ENCODE measurements at regions not wholly inside any gene's neighbourhood (a gene's known extent, or its start where the extent isn't known, plus 50 kb on each side); places are given as distances from the start of the nearest gene placed in this dataset.

- peak overlapping the region; percentile 91 for H4K91ac ChIP-seq (ENCODE audit: insufficient read depth, low read depth, low read length)
- peak overlapping the region; percentile 74 for H2AFZ ChIP-seq (replicated peaks; ENCODE audit: low read length, poor library complexity)
- peak overlapping the region; percentile 89 for H2BK20ac ChIP-seq (ENCODE audit: low read depth, low read length)
- H4K8ac ChIP-seq (ENCODE audit: low read depth in 2 of 2, low read length in 2 of 2): peak overlapping the region; percentile 83 to 92
- peak overlapping the region; percentile 93 for H2BK120ac ChIP-seq (ENCODE audit: low read depth, low read length)
- peak overlapping the region; percentile 98 for H2BK15ac ChIP-seq (ENCODE audit: low read depth, low read length)
- H3K56ac ChIP-seq (ENCODE audit: extremely low read depth, insufficient read depth, low read length): peak overlapping the region; percentile 34; the same call in 1 of the 2 replicates
- peak overlapping the region; percentile 62; the same call in 1 of the 2 replicates for H3K4me2 ChIP-seq (ENCODE audit: low read depth, low read length)
- no CpG with 5 or more reads among the region's 8 CpGs for WGBS, 2 experiments (ENCODE audit: extremely low coverage in 2 of 2, insufficient read length in 1 of 2)
- in situ Hi-C loops (cut with MboI; ENCODE audit: low sequenced_read_pairs): no loop called here
- peaks cover 25% of the 10 kb centered on the region for H3K4me1 ChIP-seq (ENCODE audit: control insufficient read depth, insufficient read depth, low read length)
- H4K5ac ChIP-seq (ENCODE audit: low read depth, low read length): peak overlapping the region; percentile 95
- peak overlapping the region; percentile 96 for H3K18ac ChIP-seq (ENCODE audit: low read depth, low read length)
- H4K20me1 ChIP-seq (ENCODE audit: insufficient read depth, low read length): no peaks in the 10 kb centered on the region
- H3K23ac ChIP-seq (ENCODE audit: low read depth, low read length): peak overlapping the region; percentile 73; the same call in 1 of the 2 replicates
- dilution Hi-C loops (cut with HindIII; ENCODE audit: low sequenced_read_pairs, unreplicated experiment): no loop called here
- no peaks in the 10 kb centered on the region for H3K27me3 ChIP-seq (ENCODE audit: control insufficient read depth, insufficient read depth, low read length)
- peak overlapping the region; percentile 82 for H3K14ac ChIP-seq (replicated peaks; ENCODE audit: low read depth, low read length)
- DNase-seq (peak; percentile 60), ATAC-seq (ENCODE audit: low read depth) (peak; percentile 55)
- peak overlapping the region; percentile 84 for H2BK5ac ChIP-seq (ENCODE audit: low read depth, low read length, poor library complexity, severe bottlenecking)
- no TSS peak for BruUV-seq (replicated peaks)
- H3K9me1 ChIP-seq (ENCODE audit: insufficient read depth, low read length): peaks cover 5% of the 10 kb centered on the region
- H2AK9ac ChIP-seq (replicated peaks; ENCODE audit: low read depth, low read length, poor library complexity): no peak overlapping the region
- peak overlapping the region; percentile 93 for H2AK5ac ChIP-seq (ENCODE audit: low read depth, low read length)
- H3K4ac ChIP-seq (ENCODE audit: low read depth, low read length): peak overlapping the region; percentile 92
- H3K4me3 ChIP-seq (ENCODE audit: insufficient read depth, low read depth, low read length): no peak overlapping the region
- no peaks in the 10 kb centered on the region for H3K79me1 ChIP-seq (ENCODE audit: low read depth in 1 of 2, low read length in 2 of 2)
- no peaks in the 10 kb centered on the region for H3K9me3 ChIP-seq (ENCODE audit: control insufficient read depth, insufficient read depth, low read length)
- ChIA-PET POLR2A (ENCODE audit: unreplicated experiment) (no interaction called here), CTCF (no interaction called here)
- TF ChIP-seq POLR2A (IDR thresholded peaks at IDR 0.05; ENCODE audit: low read depth, low read length) (no peak), FOS (IDR thresholded peaks at IDR 0.05; ENCODE audit: low read depth, low read length) (peak; percentile 27; the same call in 1 of the 2 replicates), RAD21 (IDR thresholded peaks at IDR 0.05; ENCODE audit: low read length) (no peak), MAFK (IDR thresholded peaks at IDR 0.05; ENCODE audit: low read depth, low read length) (no peak)
- peak overlapping the region; percentile 87 for H3K27ac ChIP-seq (ENCODE audit: insufficient read depth, low read length)
- H3K9ac ChIP-seq (ENCODE audit: low read depth, low read length): 0 out of 2 replicates have a peak overlapping the region, but pooled peaks have one; percentile 2
- H3K36me3 ChIP-seq (ENCODE audit: control insufficient read depth, insufficient read depth, low read length): no peaks in the 10 kb centered on the region
- intact Hi-C loops (cut with micrococcal nuclease): no loop called here
These were observed 198.9 kb downstream of the NXNL2 start for GRCh38 chr9:88733651-88734421.

Data from IMR-90 (cell line).